ENCODE measurements at regions not wholly inside any gene's neighbourhood (a gene's known extent, or its start where the extent isn't known, plus 50 kb on each side); places are given as distances from the start of the nearest gene placed in this dataset.

- H3K4me3 ChIP-seq (ENCODE audit: low read depth, low read length) = no peak overlapping the region
- no peak for DNase-seq (ENCODE audit: low read depth)
- no peak for TF ChIP-seq CTCF (IDR thresholded peaks at IDR 0.05; ENCODE audit: insufficient read depth, low read length)
Observed at GRCh38 chr9:93372391-93372790, 79.1 kb upstream of the FAM120A start.

GRCh38 chr9:93376411-93376810, 75.1 kb upstream of the FAM120A start:
- TF ChIP-seq CTCF (IDR thresholded peaks at IDR 0.05; ENCODE audit: insufficient read depth, low read length) = no peak
- H3K4me3 ChIP-seq (ENCODE audit: low read depth, low read length) = no peak overlapping the region
- no peak for DNase-seq (ENCODE audit: low read depth)

- no peak for DNase-seq (ENCODE audit: low read depth)
- no peak for TF ChIP-seq CTCF (IDR thresholded peaks at IDR 0.05; ENCODE audit: insufficient read depth, low read length)
- no peak overlapping the region for H3K4me3 ChIP-seq (ENCODE audit: low read depth, low read length)
Observed at GRCh38 chr9:93378276-93378675, 73.2 kb upstream of the FAM120A start.

GRCh38 chr9:93379051-93379450, 72.4 kb upstream of the FAM120A start:
- peak; percentile 41 for TF ChIP-seq CTCF (IDR thresholded peaks at IDR 0.05; ENCODE audit: insufficient read depth, low read length)
- no peak overlapping the region for H3K4me3 ChIP-seq (ENCODE audit: low read depth, low read length)
- no peak for DNase-seq (ENCODE audit: low read depth)

- H3K4me3 ChIP-seq (ENCODE audit: low read depth, low read length) = no peak overlapping the region
- TF ChIP-seq CTCF (IDR thresholded peaks at IDR 0.05; ENCODE audit: insufficient read depth, low read length) = no peak
- DNase-seq (ENCODE audit: low read depth) = no peak
Observed at GRCh38 chr9:93380410-93381060, 71.0 kb upstream of the FAM120A start.

- TF ChIP-seq CTCF (IDR thresholded peaks at IDR 0.05; ENCODE audit: insufficient read depth, low read length) = no peak
- no peak overlapping the region for H3K4me3 ChIP-seq (ENCODE audit: low read depth, low read length)
- no peak for DNase-seq (ENCODE audit: low read depth)
Observed at GRCh38 chr9:93387791-93388190, 63.7 kb upstream of the FAM120A start.

- no peak for DNase-seq (ENCODE audit: low read depth)
- no peak for TF ChIP-seq CTCF (IDR thresholded peaks at IDR 0.05; ENCODE audit: insufficient read depth, low read length)
- H3K4me3 ChIP-seq (ENCODE audit: low read depth, low read length) = no peak overlapping the region
Observed at GRCh38 chr9:93390953-93391515, 60.5 kb upstream of the FAM120A start.
